ENCODE measurements at regions not wholly inside any gene's neighbourhood (a gene's known extent, or its start where the extent isn't known, plus 50 kb on each side); places are given as distances from the start of the nearest gene placed in this dataset.

- TF ChIP-seq GATA2 (IDR thresholded peaks at IDR 0.05; ENCODE audit: low read depth, low read length) (no peak), GATA3 (IDR thresholded peaks at IDR 0.05; ENCODE audit: low read depth, low read length) (no peak)
These were observed 54.3 kb upstream of the NDUFV2 start for GRCh38 chr18:9048236-9048635.
